EH (cell line): ENCODE measurements at regions not wholly inside any gene's neighbourhood (a gene's known extent, or its start where the extent isn't known, plus 50 kb on each side); places are given as distances from the start of the nearest gene placed in this dataset.
"Not testable (repeated sequence)": the region's sequence is repeated elsewhere in the genome, so short reads cannot be mapped to it uniquely, and the experiment has no call there.

Source experiments
- DNase-seq: peaks from one replicate; pipeline ENCODE4 v3.0.0-alpha.2; 2015; ENCODE audit warnings: low read depth

DNA sequence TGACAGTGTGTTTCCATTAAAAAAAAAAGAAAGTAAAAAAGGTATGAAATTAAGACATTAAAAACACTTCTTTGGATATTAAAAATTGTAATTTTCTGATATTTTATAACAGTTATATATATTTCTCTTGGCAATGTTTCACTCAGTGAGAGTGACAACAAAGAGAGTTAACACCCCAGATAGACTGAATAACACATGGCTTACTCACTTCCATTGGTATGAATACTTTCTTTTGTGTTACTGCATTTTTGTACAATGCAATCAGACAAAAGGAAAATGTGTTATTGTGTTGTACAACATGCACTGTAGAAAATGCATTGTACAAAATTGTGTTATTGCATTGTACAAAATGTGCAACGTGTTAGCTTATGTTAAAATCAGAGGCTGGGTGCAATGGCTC lies 676.6 kb upstream of the AMELY start:
- DNase-seq = not testable (repeated sequence)

DNA sequence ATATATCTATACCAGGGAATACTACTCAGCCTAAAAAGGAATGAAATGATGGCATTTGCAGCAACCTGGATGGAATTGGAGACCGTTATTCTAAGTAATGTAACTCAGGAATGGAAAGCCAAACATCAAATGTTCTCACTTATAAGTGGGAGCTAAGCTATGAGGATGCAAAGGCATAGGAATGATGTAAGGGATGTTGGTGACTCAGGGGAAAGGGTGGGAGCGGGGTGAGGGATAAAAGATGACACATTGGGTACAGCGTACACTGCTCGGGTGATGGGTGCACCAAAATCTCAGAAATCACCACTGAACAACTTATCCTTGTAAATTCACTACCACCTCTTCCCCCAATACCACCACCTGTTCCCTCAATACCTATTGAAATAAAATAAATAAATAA lies 651.0 kb upstream of the AMELY start:
- peak; percentile 58 for DNase-seq

DNA sequence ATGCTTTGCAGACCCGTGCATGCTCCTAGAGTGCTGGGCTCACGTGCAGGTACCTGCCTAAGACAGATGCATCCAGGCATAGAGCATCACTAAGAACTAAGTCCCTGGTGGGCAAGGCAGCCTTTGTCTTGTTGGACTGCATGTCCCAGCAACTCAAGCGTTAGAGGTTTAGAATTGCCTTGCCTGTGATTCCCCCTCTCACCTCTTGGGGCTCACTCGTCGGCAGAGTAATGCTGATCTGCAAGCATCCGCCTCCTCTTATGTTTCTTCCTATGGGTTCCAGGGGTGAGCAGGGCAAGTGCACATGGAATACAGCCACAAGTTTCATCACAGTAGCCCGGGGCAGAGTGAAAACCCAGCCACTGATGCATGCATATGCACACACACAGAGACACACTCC lies 646.1 kb upstream of the AMELY start:
- DNase-seq = peak; percentile 7

DNA sequence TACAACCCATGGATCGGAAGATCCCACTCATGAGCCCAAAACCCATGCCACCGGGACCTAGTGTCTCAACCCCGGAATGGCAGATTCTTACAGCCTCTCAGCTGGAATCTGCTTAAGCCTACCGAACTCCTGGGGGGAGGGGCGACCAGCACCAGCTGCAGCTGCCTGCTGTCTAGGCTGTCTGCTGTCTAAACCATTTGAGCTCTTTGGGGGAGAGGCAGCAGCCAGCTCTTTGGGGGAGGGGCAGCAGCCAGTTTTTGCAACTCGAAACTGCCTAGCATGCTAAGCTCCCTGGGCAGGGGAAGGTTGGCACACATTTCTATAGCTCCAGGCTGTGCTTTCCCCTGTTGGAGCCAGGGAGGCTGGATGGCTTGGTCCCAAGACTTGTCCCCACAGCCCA lies 643.5 kb upstream of the AMELY start:
- DNase-seq = no peak

DNA sequence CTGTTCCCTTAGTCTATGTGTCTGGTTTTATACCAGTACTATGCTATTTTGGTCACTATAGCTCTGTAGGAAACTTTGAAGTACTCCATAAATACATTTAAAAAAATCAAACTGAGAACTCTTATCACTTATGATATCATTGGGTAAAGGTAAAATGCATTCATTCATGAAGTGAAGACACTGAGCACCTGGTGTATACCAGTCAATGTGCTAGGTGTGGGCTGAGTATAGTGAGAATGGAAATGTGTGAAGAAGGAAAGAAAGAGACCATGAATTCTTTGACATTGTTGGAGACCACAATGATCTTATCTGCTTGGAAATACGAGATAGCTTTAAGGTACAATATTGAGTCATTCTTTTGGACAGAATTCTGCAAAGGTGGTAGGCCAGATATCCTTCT lies 633.5 kb upstream of the AMELY start:
- no peak for DNase-seq

DNA sequence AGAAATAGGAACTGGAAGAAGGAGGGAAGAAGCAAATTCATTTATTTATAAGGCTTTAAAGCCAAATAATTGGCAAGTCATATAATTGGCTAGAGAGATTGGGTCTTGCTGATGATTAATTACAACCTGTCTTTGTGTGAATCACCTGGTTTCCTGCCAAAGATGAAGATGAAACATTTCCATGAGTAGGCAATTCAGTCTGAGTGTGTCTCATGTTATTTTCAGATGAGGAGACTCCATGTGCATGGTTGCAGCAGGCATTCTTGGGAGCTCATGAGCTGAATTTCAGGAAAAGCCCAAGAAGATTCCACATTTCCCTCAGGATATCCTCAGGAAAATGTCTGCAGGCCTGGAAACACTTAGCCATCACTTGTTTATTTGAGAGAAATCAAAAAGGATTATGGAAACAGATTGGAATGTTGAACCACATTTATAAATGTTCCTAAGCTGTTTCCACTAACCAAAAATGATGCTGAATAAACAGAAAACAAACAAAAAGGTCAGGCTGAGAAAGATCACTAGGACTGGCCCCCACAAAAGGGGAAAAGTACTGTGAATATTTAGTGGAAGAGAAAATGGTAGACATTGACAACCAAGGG lies 632.7 kb upstream of the AMELY start:
- DNase-seq = peak; percentile 55

DNA sequence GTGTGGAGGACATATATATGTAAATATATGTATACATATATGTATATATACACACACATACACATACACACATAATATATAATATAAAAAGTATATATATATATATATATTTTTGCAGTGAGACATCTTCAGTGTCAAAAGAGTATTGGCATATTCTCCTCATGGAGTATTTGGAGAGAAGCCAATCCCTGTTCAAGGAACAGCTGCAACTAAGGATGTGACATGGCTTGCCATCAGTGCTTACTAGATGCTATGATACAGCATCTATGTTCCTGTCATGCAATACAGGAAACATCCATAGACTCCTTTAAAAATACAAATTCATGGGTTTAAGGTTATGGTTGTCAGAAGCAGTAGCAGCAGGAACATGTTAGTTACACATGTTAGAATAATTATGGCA lies 632.0 kb upstream of the AMELY start:
- DNase-seq = no peak

DNA sequence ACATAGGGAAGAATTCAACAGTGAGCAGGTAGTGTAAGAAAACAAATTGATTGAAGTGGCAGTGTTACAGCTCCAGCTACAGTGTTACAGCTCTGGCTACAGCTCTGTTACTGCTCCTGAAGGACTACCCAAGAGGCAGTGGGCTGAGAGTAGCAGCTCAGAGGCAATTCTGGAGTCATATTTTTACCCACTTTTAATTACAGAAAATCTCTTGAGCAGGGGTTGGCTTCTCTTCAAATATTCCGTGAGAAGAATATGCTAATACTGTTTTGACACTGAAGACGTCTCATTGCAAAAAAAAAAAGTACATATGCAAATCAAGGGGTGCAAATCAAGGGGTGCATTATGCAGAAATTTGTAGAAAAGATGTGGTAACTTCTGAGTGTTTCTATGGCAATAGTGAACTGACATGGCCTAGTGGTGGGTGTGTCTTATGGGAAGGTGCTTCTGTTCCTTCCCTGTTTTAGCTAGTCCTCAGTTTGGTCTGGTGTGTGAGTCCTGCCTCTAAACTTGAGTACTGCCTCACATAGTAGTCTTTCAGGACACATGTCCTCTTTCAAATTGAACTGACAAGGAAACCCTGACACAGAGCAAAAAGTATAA lies 630.8 kb upstream of the AMELY start:
- no peak for DNase-seq

DNA sequence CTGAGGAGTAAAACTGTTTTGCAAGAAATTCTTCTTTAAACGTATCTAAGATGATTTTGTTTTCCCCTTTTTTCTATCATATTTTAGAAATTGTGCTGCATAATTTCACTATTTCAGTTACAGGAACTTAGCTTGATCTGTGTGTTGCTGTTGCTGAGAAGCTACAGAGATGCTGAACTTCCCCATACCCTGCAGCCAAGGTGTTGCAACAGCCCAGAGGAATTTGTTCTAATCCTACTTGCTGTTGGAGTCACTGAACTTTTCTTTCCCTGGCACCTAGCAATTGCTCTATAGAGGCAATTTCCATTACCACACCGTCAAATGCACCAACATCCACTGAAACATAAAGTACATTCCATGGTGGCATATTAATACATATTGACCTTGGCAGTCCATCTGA lies 617.8 kb upstream of the AMELY start:
- peak; percentile 39 for DNase-seq

DNA sequence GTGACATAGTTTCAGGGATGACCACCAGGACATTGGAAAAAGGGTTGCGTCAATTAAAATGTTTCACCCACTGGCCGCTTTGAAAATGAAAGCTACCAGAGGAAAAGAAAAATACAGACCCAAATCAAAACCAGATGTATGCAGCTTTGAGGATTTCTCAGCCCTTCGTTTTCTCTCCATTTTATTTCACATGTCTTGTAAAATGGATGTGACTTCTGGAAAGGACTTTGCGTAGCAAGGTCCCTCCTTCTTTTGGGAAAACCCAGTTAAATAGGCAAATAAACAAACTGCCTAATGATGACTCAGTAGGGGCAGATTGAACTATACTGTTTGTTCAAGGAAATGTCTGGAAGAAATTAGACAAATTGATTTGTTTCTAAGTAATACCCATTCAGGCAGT lies 616.0 kb upstream of the AMELY start:
- peak; percentile 89 for DNase-seq

DNA sequence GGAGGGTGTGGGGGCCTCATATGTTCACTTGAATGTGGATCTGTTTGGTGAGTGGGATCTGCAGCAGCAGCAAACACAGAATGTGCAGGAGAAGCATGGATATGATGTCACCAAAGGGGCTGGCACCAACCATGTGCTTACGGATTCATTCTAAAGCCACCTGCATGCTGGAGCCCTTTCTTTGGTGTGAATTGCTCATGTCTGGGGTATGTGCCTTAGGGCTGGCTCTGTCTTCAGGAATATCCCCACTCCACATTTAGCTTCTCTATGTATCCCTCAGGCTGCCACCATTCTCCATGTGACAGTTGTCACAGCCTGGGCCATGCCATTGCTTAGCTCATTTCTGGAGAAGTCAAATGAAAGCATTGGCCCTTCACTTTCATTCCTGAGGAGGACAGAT lies 606.8 kb upstream of the AMELY start:
- DNase-seq = no peak

DNA sequence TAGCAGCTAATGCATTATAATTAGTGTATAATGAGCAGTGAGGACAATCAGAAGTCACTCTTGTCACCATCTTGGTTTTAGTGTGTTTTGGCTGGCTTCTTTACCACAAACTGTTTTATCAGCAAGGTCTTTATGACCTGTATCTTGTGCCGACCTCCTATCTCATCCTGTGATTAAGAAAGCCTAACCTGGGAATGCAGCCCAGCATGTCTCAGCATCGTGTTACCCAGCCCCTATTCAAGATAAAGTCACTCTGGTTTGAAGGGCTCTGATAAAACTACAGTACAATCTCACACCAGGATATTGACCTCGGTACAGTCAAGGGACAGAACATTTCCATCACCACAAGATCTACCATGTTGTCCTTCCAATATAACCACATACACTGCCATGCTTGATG lies 604.7 kb upstream of the AMELY start:
- DNase-seq = no peak

DNA sequence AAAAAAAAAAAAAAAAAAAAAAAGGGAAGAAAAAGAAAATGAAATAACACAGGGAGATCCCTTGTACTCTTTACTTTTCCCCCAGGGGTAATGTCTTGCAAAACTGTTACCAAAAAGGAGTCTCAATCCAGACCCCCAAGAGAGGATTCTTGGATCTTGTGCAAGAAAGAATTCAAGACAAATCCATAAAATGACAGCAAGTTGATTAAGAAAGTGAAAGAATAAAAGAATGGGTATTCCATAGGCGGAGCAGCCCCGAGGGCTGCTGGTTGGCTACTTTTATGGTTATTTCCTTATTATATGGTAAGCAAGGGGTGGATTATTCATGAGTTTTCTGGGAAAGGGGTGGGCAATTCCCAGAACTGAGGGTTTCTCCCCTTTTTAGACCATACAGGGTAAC lies 604.3 kb upstream of the AMELY start:
- DNase-seq = peak; percentile 5

DNA sequence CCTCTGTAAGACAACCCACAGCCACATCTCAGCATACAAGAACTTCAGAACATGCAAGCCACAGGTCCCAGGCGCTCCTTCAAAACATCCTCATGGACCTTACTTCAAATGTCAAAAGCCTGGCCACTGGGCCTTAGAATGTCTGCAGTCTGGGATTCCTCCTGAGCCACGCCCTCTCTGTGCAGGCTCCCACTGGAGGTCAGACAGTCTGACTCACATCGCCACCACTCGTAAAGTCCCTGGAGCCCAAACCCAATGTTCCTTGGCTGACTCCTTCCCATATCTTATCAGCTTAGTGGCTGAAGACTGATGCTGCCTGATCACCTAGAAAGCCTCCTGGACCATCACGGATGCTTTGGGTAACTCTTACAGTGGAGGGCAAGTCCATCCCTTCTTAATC lies 591.3 kb upstream of the AMELY start:
- peak; percentile 61 for DNase-seq

DNA sequence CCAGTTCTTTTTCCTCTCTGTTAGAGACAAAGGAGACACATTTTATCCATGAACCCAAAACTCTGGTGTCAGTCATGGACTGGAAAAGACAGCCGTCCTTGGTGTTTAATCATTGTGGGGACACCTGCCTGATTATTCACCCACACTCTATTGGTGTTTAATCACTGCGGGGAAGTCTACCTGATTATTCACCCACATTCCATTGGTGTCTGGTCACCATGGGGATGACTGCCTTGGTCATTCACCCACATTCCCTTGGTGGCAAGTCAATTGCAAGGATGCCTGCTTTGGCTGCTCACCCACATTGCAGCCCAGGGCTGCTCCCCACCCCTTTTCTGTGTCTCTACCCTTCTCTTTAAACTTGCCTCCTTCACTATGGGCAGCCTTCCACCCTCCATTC lies 589.7 kb upstream of the AMELY start:
- peak; percentile 16 for DNase-seq

DNA sequence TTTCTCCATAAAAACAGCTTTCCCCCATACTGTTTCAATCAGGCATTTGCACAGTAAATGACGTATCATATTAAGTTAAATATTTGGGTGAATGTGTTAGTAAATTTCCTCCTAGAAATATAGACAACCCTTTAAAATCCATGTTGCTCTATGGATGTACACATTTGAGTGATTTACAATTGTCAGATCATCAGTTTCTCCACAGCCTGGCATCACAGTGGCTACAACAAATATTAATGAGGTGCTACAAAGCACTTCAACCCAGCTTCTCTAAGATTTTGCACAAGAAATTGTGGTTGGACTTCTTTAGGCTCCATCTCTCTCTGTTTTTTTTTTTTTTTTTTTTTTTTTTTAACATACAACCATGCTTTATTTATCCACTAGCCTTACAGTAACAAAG lies 584.4 kb upstream of the AMELY start:
- no peak for DNase-seq

DNA sequence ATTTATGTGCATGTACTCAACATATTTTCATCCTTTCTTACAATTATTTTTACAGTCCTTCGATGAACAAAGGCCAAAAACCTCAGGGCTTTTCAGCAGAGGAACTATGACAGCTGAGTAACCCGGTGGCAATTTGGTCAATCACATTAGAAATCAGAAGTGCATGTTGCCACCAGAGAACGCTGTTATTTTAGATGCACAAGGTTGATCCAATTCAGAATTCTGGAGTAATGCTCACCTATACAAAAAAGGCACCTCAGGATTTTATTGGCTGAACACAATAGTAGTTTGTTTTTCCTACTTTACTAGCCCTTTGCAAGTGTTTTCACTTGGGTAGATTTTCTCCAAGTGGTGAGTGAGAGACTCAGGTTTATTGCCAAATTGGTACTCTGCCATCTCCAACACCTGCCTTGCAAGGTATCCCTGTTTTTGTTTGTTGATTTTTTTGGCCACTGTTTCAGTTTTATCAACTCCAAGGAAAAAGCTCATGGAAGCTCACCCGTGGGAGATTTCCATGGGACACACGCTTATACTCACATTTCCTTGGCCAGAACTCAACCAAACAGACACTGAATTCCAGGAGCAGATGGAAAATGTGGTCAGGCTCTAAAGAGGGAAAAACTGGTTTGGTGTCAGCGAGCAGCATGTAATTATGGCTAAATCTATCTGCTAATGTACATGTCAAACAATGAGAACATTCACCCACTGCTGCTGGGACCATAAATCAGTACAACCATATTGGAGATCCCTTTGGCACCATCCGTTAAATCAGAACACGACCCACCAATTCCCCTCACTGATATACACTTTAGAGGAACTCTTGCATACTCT lies 573.1 kb upstream of the AMELY start:
- not testable (repeated sequence) for DNase-seq

DNA sequence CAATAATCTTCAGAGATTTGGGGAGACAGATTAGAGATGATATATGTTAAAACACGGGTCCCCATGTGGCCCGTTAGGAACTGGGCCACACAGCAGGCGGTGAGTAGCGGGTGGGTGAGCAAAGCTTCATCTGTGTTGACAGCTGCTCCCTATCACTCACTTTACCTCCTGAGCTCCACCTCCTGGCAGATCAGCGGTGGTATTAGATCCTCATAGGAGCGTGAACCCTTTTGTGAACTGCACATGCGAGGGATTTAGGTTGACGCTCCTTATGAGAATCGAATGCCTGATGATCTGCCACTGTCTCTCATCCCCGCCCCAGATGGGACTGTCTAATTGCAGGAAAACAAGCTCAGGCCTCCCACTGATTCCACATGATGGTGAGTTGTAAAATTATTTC lies 560.4 kb upstream of the AMELY start:
- no peak for DNase-seq

DNA sequence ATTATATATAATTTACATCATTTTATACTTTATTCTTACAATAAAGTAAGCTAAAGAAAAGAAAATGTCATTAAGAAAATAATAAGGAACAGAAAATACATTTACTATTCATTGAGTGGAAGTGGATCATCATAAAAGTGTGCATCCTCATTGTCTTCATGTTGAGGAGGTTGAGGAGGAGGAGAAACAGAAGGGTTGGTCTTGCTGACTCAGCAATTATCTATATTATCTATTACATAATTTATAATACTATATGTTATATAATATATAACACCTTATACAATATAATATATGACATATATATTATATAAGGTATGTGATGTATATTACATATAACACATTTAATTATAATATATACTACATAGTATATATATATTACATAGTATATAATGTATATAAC lies 558.5 kb upstream of the AMELY start:
- DNase-seq = no peak

DNA sequence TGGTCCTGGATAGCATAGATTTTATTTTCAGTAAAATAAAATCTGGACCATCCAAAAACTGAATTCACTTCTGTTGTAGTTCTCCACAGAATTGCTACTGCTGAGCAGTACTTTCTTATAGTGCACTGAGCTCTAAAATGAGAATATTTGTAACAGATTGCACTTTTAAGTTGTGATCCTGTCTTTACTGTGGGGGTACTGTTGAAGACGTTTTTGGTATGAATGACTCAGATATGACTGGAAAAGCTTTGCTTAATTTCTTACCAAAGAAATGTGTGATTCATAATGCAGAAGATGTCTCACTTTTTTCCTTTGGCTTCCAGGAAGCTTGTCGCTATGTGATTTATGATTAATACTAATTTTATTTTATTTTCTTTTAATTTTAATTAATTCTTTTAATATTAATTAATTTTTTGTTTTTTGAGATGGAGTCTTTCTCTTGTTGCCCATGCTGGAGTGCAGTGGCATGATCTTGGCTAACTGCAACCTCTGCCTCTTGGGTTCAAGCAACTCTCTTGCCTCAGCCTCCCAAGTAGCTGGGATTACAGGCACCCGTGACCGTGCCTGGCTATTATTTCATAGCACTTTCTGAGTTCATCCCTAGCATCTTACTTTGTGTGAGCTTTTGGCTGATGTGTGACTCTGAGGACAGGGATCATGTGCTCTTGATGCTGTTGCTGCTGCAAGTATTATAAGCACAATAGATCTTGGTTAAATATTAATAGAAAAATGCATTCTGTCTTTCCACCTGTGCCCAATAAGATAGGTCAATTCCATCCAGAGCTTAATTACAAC lies 557.6 kb upstream of the AMELY start:
- peak; percentile 85 for DNase-seq

DNA sequence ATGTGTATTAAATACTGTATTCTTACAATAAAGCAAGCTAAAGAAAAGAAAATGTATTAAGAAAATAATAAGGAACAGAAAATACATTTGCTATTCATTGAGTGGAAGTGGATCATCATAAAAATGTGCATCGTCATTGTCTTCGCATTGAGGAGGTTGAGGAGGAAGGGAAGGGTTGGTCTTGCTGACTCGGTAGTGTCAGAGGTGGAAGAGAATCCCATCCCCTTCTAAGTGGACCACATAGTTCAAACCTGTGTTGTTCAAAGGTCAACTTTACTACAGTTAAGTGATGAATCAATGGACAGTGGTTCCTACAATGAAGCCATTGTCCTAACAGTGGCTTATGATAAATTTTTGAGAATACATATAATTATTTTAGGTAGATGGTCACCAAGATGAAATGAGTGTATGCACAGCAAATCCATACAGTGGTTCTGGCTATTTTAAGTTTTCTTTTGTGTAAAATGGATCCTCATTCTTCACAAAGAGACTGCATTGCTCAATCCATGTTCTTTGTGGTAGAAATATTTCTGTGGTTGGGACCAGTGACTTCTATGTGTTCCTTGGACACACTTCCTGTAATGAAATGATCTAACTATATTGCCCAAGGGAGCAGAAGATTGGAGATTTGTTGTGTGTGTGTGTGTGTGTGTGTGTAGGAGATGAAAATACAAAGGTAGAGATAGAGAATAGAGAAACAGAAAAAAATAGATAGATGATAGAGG lies 556.4 kb upstream of the AMELY start:
- DNase-seq = peak; percentile 86

DNA sequence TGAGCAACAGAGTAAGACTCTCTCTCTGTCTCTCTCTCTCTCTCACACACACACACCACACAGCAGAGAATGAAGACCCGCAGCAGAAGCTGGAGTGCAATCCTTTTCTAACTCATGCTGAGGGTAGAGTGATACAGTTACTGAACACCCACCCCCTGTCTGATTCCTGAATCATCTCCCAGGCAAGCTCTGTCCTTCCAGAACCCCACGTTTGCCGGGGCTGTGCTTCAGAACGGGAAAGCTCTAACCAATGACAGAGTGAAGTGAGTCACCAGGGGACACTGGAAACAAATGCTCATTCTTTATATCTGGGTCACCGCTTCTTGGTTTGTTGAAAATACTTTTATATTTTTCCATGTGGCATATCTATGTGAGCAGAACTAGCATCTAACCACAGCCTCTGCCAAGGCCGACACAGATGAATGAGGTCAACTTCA lies 553.7 kb upstream of the AMELY start:
- DNase-seq = peak; percentile 97
